HG02763 (cell line): ENCODE measurements at regions not wholly inside any gene's neighbourhood (a gene's known extent, or its start where the extent isn't known, plus 50 kb on each side); places are given as distances from the start of the nearest gene placed in this dataset.

ENCODE experiments used
- ATAC-seq: cut with Tn5 transposase; IDR thresholded peaks from one replicate; pipeline ENCODE4 v1.9.1; 2021; ENCODE audit warnings: mild to moderate bottlenecking, moderate library complexity; ENCODE audit not compliant: unreplicated experiment

- no peak for ATAC-seq
Measured at GRCh38 chr7:106166651-106167342, 54.7 kb upstream of the SYPL1 start.

- ATAC-seq: no peak
Measured at GRCh38 chr7:106165337-106165736, 53.2 kb upstream of the SYPL1 start.

DNA sequence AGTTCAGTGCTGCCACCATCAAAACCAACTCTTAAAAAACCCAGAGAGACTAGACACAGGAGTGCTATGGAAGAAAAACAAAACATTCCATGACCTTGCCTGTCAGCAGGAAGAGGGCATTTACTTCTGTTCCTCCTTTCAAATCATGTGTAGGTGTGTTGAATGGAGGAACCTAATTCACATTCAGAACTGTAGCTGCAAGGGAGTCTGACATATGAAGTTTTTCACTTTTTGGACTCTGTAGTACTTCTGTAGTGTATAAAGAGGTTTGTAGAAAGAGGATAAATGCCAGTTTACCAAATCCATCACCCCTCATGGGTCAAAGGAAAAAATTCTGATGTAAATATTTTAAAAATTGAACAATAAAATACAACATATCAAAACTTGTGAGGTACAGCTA, 51.1 kb upstream of the SYPL1 start:
- no peak for ATAC-seq
